ENCODE measurements at regions not wholly inside any gene's neighbourhood (a gene's known extent, or its start where the extent isn't known, plus 50 kb on each side); places are given as distances from the start of the nearest gene placed in this dataset.
"Not testable (repeated sequence)": the region's sequence is repeated elsewhere in the genome, so short reads cannot be mapped to it uniquely, and the experiment has no call there.

DNA sequence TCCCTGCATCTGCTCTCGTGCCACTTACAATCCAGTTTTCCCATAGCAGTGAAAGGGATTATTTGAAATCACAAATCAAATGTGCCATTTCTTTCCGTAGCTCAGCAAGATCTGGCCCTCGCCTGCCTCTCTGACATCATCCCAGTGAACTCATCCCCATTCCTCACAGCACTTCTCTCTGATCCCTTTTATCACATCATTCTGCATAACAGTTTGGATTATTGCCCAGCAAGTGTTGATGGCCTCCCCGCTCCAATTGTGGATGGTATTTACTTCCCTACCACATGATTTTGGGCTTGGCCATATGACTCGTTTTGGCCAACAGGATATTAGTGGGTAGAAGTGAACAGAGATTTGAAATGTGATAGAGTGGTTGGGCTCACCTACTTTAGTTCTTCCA is 185.0 kb downstream of the NPIPA7 start:
- not testable (repeated sequence) for FAIRE-seq

GRCh38 chr16:16565326-16565725 is 186.4 kb downstream of the NPIPA7 start:
- FAIRE-seq = not testable (repeated sequence)

GRCh38 chr16:16570055-16570454 is 191.1 kb downstream of the NPIPA7 start:
- FAIRE-seq = not testable (repeated sequence)

DNA sequence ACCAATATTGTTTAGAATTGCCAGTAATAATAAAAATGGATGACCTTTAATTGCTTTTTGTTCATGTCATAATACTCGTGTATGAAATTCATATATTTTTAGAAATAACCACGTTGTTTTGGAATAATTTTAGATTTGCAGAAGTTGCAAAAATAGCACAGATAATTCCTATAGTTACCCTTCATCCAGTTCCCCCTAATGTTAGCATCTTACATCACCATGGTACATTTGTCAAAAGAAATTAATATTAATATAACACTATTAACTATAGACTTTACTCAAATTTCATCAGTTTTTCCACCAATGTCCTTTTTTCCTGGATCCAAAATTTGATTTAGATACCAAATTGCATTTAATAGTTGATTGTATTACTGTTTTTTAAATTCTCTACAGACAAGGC is 191.9 kb downstream of the NPIPA7 start:
- FAIRE-seq = not testable (repeated sequence)

GRCh38 chr16:16572130-16572774 is 193.3 kb downstream of the NPIPA7 start:
- FAIRE-seq = not testable (repeated sequence)

- FAIRE-seq = not testable (repeated sequence)
These were observed 198.1 kb downstream of the NPIPA7 start for GRCh38 chr16:16577062-16577461.

DNA sequence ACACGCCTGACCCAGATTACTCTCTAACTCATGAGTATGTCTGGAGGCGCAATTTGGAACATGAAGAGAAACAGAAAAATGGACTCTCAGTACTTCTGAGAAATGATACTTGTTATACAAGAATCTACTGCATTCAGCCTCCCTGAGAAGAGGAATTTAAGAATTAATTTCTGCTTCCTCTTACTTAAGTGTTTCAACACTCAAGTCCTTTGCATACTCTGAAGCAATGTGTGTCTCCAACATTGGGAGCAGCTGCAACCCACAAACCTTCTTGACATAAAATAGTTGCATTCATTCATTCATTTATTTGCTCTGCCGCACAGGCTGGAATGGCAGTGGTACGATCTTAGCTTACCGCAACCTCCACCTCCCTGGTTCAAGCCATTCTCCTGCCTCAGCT is 199.8 kb downstream of the NPIPA7 start:
- no peak for FAIRE-seq

DNA sequence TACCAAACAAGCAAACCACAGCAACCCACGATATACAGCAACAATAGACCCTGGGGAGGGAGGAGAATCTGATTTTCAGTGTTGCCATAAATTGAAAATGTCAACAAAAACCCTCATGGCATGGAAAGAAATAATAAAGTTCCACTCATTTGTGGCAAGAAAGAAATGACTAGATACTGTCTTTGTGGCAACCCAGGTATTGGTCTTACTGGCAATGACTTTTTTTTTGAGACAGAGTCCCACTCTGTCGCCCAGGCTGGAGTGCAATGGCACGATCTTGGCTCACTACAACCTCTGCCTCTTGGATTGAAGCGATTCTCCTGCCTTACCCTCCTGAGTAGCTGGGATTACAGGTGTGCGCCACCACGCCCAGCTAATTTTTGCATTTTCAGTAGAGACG is 204.0 kb downstream of the NPIPA7 start:
- FAIRE-seq = not testable (repeated sequence)

DNA sequence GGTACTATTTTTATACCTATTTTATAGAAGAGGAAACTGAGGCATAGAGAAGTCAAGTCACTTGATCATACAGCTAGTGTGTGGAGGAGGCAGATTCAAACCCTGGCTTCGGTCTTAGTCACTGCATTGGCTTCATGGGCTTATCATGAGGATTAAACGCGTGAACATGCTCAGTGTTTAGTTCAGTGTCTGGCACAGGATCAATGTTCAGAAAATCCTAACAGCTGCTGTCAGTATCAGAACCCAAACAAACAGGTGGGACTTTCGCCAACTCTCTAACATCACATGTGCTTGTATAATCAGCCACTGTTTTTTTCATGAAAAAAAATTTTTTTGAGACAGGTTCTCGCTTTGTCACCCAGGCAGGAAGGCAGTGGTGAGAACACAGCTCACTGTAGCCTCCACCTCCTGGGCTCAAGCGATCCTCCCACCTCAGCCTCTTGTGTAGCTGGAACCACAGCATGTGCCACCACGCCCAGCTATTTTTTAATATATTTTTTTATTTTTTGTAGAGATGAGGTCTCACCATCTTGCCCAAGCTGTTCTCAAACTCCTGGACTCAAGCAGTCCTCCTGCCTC is 207.2 kb downstream of the NPIPA7 start:
- not testable (repeated sequence) for FAIRE-seq

- not testable (repeated sequence) for FAIRE-seq
These were observed 208.0 kb downstream of the NPIPA7 start for GRCh38 chr16:16586969-16587368.

GRCh38 chr16:16588436-16588835 is 209.5 kb downstream of the NPIPA7 start:
- FAIRE-seq = not testable (repeated sequence)

- not testable (repeated sequence) for FAIRE-seq
These were observed 211.8 kb downstream of the NPIPA7 start for GRCh38 chr16:16590654-16591318.

GRCh38 chr16:16593156-16593863 is 214.4 kb downstream of the NPIPA7 start:
- FAIRE-seq = not testable (repeated sequence)

DNA sequence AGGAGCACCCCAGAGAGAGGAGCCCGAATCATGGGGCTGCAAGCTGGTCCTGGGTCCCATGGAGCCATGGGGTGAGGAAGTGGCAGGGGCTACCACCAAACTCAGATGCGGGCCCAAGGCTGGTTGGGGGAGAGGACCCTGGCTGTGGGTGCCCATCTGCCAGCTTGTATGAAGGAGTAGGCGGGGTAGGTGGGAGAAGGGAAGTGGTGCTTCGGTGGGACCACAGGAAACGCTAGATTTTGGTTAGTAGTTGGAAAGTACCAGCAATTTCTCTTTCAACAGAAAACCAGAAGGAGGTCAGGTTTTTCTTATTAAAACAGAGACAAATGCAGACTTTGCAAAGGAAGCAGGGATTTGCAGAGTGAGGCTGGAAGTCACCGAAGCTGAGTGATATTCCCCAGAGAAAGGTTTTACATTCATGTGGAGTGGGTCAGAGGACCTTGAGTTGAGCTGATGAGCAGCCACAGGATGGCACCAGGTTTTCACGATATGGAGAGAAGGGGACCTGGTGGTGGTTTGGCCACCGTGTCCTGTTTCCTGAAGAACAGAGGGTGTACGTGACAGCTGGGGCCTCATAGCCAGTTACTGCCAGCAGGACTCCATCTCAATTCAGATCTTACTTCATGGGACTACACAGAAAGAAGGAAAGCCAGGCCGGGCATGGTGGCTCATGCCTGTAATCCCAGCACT is 216.2 kb downstream of the NPIPA7 start:
- not testable (repeated sequence) for FAIRE-seq

DNA sequence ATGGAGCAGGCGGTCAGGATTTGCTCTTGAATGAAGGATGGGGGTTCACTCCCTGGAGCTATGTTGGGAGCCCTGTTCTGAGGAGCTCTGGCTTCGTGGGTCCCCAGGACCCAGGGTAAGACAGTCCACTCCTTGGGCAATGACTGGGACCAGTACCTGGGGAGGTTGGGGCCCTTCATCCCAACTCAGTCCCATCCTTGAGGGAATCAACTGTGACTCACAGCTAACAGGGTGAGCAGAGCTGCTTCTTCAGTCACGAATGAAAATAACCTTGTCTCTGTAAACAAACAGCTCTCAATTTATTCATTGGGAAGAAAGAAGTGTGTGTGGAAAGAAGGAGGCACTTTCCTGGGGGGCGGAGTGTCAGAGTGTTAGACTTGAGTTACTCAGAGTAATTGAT is 222.3 kb downstream of the NPIPA7 start:
- FAIRE-seq = not testable (repeated sequence)

DNA sequence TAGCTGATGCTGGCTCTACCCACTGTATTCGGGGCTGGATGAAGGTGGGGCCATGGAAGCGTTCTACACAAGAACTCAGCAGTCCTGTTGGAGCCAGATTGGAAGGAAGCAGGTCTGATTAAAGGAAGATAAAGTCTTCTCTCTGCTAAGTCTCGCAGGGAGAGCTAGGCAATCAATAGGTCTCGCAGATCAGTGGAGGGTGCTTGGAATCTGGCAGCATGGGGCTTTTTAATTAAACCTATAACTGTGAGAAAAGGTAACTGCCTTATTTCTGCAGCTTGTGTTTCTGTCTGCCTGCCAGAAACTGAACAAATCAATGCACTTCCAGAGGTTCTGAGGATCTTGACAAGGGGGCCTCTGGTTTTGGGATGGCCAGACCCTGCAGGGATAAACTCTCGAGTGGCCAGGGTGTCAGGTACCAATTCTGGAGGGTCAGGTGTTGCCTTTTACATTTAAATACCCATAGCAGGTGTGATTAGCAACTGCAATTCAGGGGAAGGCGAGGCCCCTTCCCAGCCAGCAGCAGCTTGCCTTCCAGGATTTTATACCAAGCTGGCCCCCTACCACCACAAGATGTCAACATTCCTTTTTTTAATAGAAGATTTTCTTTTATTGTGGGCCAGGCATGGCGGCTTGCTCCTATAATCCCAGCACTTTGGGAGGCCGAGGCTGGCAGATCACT is 228.6 kb downstream of the NPIPA7 start:
- FAIRE-seq = not testable (repeated sequence)

DNA sequence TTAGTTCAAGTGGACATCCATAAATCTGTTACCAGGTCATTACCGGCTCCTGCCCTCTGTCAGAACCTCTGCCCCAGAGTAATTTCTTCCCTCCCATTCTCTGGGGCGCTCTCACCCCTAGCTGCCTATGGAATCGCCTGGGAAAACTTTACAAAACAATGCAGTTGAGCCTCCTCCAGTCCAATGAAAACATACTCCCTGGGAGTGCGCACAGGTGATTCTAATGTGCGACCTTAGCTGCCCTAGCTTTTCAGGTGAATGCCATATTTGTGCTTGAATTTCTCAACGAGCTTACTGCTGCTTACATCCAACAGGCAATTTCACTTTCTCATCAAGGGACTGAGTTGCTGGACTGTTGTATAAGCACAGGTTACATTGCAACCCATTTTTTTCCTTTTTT is 230.7 kb downstream of the NPIPA7 start:
- FAIRE-seq = not testable (repeated sequence)

GRCh38 chr16:16610389-16610967 is 231.5 kb downstream of the NPIPA7 start:
- FAIRE-seq = not testable (repeated sequence)

GRCh38 chr16:16613212-16613611 is 234.3 kb downstream of the NPIPA7 start:
- not testable (repeated sequence) for FAIRE-seq

- FAIRE-seq = not testable (repeated sequence)
These were observed 235.5 kb downstream of the NPIPA7 start for GRCh38 chr16:16614484-16614883.

DNA sequence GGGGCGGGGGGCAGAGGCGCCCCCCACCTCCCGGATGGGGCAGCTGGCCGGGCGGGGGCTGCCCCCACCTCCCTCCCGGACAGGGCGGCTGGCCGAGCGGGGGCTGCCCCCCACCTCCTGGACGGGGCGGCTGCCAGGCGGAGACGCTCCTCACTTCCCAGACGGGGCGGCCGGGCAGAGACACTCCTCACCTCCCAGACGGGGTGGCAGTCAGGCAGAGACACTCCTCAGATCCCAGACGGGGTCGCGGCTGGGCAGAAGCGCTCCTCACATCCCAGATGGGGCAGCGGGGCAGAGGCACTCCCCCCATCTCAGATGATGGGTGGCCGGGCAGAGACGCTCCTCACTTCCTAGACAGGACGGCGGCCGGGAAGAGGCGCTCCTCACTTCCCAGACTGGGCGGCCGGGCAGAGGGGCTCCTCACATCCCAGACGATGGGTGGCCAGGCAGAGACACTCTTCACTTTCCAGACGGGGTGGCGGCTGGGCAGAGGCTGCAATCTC is 240.1 kb downstream of the NPIPA7 start:
- not testable (repeated sequence) for FAIRE-seq

Data from colon (tissue), 2 donors.